GM23338 (cell line): ENCODE measurements at regions not wholly inside any gene's neighbourhood (a gene's known extent, or its start where the extent isn't known, plus 50 kb on each side); places are given as distances from the start of the nearest gene placed in this dataset.

Experiments
- ATAC-seq: fragments of 200-7000 bp; cut with Tn5 transposase; 3 replicates; pipeline ENCODE4 v1.9.1; 2020
- DNase-seq: peaks from one replicate; pipeline ENCODE4 v3.0.0-alpha.2; 2015; ENCODE audit warnings: low spot score
- H2AFZ ChIP-seq: fragments of 200-600 bp; sonication (generic); 2 replicates; pipeline ENCODE4 v1.8.0; 2016; ENCODE audit warnings: antibody characterized with exemption, mild to moderate bottlenecking, moderate library complexity
- H3F3A ChIP-seq: fragments of 200-600 bp; sonication (generic); replicated peaks from 2 replicates; pipeline ENCODE4 v1.8.0; 2017; ENCODE audit warnings: antibody characterized with exemption, mixed run types, low read depth
- H3K27ac ChIP-seq: fragments of 200-600 bp; sonication (generic); 2 replicates; pipeline ENCODE4 v1.6.1; 2016; ENCODE audit warnings: low read depth
- H3K27me3 ChIP-seq: fragments of 200-600 bp; sonication (generic); 2 replicates; pipeline ENCODE4 v1.8.0; 2016; ENCODE audit warnings: mild to moderate bottlenecking, mixed run types, moderate library complexity; ENCODE audit not compliant: insufficient read depth
- H3K36me3 ChIP-seq: fragments of 200-600 bp; sonication (generic); 2 replicates; pipeline ENCODE4 v1.8.0; 2016; ENCODE audit warnings: mild to moderate bottlenecking; ENCODE audit not compliant: insufficient read depth
- H3K4me1 ChIP-seq: fragments of 200-600 bp; sonication (generic); 2 replicates; pipeline ENCODE4 v1.8.0; 2016; ENCODE audit warnings: mild to moderate bottlenecking, moderate library complexity; ENCODE audit not compliant: insufficient read depth
- H3K4me2 ChIP-seq: fragments of 200-600 bp; sonication (generic); 2 replicates; pipeline ENCODE4 v1.7.1; 2017; ENCODE audit warnings: mixed run types
- H3K4me3 ChIP-seq: fragments of 200-600 bp; sonication (generic); 2 replicates; pipeline ENCODE4 v1.6.1; 2016; ENCODE audit warnings: mixed run types
- H3K79me2 ChIP-seq: fragments of 200-600 bp; sonication (generic); replicated peaks from 2 replicates; pipeline ENCODE4 v1.8.0; 2017; ENCODE audit warnings: mild to moderate bottlenecking; ENCODE audit not compliant: insufficient read depth
- H3K9me2 ChIP-seq: fragments of 200-600 bp; sonication (generic); 2 replicates; pipeline ENCODE4 v1.8.0; 2017; ENCODE audit not compliant: insufficient read depth
- H4K20me1 ChIP-seq: fragments of 200-600 bp; sonication (generic); replicated peaks from 2 replicates; pipeline ENCODE4 v1.8.0; 2017; ENCODE audit warnings: mild to moderate bottlenecking; ENCODE audit not compliant: insufficient read depth
- H3K27ac Mint-ChIP-seq: 2 replicates; pipeline ENCODE4 v1.8.0; 2020; ENCODE audit warnings: inconsistent platforms, mild to moderate bottlenecking, moderate library complexity, mixed read lengths
- H3K27me3 Mint-ChIP-seq: 3 replicates; pipeline ENCODE4 v1.8.0; 2022; ENCODE audit warnings: low read depth, mild to moderate bottlenecking, moderate library complexity, mixed read lengths, inconsistent platforms; ENCODE audit not compliant: insufficient read depth, poor library complexity
- H3K36me3 Mint-ChIP-seq: 3 replicates; pipeline ENCODE4 v1.8.0; 2021; ENCODE audit warnings: low read depth, mild to moderate bottlenecking, inconsistent platforms, moderate library complexity, mixed read lengths
- H3K4me1 Mint-ChIP-seq: 3 replicates; pipeline ENCODE4 v1.8.0; 2020; ENCODE audit warnings: mild to moderate bottlenecking, inconsistent platforms, mixed read lengths
- H3K4me3 Mint-ChIP-seq: 3 replicates; pipeline ENCODE4 v1.8.0; 2021; ENCODE audit warnings: moderate library complexity, mild to moderate bottlenecking, inconsistent platforms, mixed read lengths
- H3K9me3 Mint-ChIP-seq: 3 replicates; pipeline ENCODE4 v1.8.0; 2020; ENCODE audit warnings: moderate library complexity, mild to moderate bottlenecking, inconsistent platforms, mixed read lengths
- CREB1 ChIP-seq: fragments of 250-450 bp; sonication (Bioruptor Pico); IDR thresholded peaks from 2 replicates; pipeline ENCODE4 v1.5.0; 2020; ENCODE audit warnings: low read depth, mild to moderate bottlenecking, moderate library complexity
- CTCF ChIP-seq, 2 experiments: fragments of 200-600 bp in 1 of 2; sonication (generic) in 1 of 2; conservative IDR thresholded peaks; 2 replicates each; pipeline versions ENCODE4 v1.5.1 to v1.6.1; 2016 to 2017; ENCODE audit warnings: antibody characterized with exemption in 2 of 2, low read depth in 2 of 2, mild to moderate bottlenecking in 2 of 2, moderate library complexity in 1 of 2
- ETS1 ChIP-seq: IDR thresholded peaks from 2 replicates; pipeline ENCODE4 v1.6.1; 2016; ENCODE audit warnings: antibody characterized with exemption
- EZH2 ChIP-seq: fragments of 200-600 bp; sonication (generic); IDR thresholded peaks from one replicate; pipeline ENCODE4 v1.8.0; 2017; ENCODE audit warnings: antibody characterized with exemption, mild to moderate bottlenecking, low read depth; ENCODE audit not compliant: unreplicated experiment
- EZH2phosphoT487 ChIP-seq: fragments of 200-600 bp; sonication (generic); IDR thresholded peaks from one replicate; pipeline ENCODE4 v1.8.1; 2018; ENCODE audit warnings: antibody characterized with exemption; ENCODE audit not compliant: unreplicated experiment
- JUNB ChIP-seq: IDR thresholded peaks from one replicate; pipeline ENCODE4 v1.6.1; 2016; ENCODE audit warnings: antibody characterized with exemption; ENCODE audit not compliant: unreplicated experiment
- NANOG ChIP-seq: IDR thresholded peaks from 2 replicates; pipeline ENCODE4 v1.6.1; 2016; ENCODE audit warnings: antibody characterized with exemption, borderline replicate concordance
- POLR2AphosphoS5 ChIP-seq: IDR thresholded peaks from 2 replicates; pipeline ENCODE4 v1.6.1; 2016; ENCODE audit warnings: antibody characterized with exemption, low read depth
- REST ChIP-seq: IDR thresholded peaks from one replicate; pipeline ENCODE4 v1.6.1; 2018; ENCODE audit warnings: antibody characterized with exemption; ENCODE audit not compliant: unreplicated experiment
- STAT1 ChIP-seq: IDR thresholded peaks from one replicate; pipeline ENCODE4 v1.6.1; 2016; ENCODE audit warnings: antibody characterized with exemption; ENCODE audit not compliant: unreplicated experiment
- ZNF114 ChIP-seq: fragments of 250-450 bp; sonication (Bioruptor Pico); IDR thresholded peaks from 2 replicates; pipeline ENCODE4 v1.5.0; 2020; ENCODE audit warnings: mild to moderate bottlenecking, moderate library complexity
- ZNF331 ChIP-seq: fragments of 250-450 bp; sonication (Bioruptor Pico); IDR thresholded peaks from 2 replicates; pipeline ENCODE4 v1.5.0; 2020; ENCODE audit warnings: low read depth, mild to moderate bottlenecking, moderate library complexity
- ZNF462 ChIP-seq: fragments of 250-450 bp; sonication (Bioruptor Pico); IDR thresholded peaks from 2 replicates; pipeline ENCODE4 v1.5.0; 2020; ENCODE audit warnings: mild to moderate bottlenecking, moderate library complexity

GRCh38 chr18:67132919-67133318 lies 383.6 kb downstream of the DSEL start (continued):
- TF ChIP-seq ZNF114 (CRISPR knock-in tag) (no peak), POLR2AphosphoS5 (no peak), CREB1 (CRISPR knock-in tag) (no peak)

- Histone ChIP-seq H3K27ac (no peak overlapping the region), H2AFZ (no peak overlapping the region), H3K4me3 (no peak overlapping the region), H3K4me2 (no peak overlapping the region), H3K4me1 (no peaks in the 10 kb centered on the region), H3K79me2 (no peaks in the 10 kb centered on the region), H3F3A (no peaks in the 10 kb centered on the region), H3K9me2 (no peaks in the 10 kb centered on the region), H3K27me3 (no peaks in the 10 kb centered on the region), H4K20me1 (no peaks in the 10 kb centered on the region), H3K36me3 (no peaks in the 10 kb centered on the region)
- ATAC-seq (no peak), DNase-seq (no peak)
- H3K36me3 Mint-ChIP-seq = no peaks in the 10 kb centered on the region; the same call in 1 of the 3 replicates
- H3K9me3 Mint-ChIP-seq = peaks cover 14% of the 10 kb centered on the region; the same call in 2 of the 3 replicates
- peaks cover 3% of the 10 kb centered on the region for H3K27me3 Mint-ChIP-seq
- no peak for TF ChIP-seq EZH2
- TF ChIP-seq ZNF462 (CRISPR knock-in tag) = no peak
- TF ChIP-seq STAT1 = no peak
- TF ChIP-seq EZH2phosphoT487 = no peak
- no peak for TF ChIP-seq REST
- no peak for TF ChIP-seq CREB1 (CRISPR knock-in tag)
- no peak for TF ChIP-seq CTCF (conservative IDR thresholded peaks at IDR 0.05; ENCODE audit: low read depth in 2 of 2)
- no peak for TF ChIP-seq JUNB
- no peak for TF ChIP-seq NANOG
- no peak for TF ChIP-seq ZNF114 (CRISPR knock-in tag)
- TF ChIP-seq ETS1 = no peak
- no peak for TF ChIP-seq POLR2AphosphoS5
- TF ChIP-seq ZNF331 (CRISPR knock-in tag) = no peak
- no peak overlapping the region for H3K4me3 Mint-ChIP-seq
- H3K4me1 Mint-ChIP-seq = no peaks in the 10 kb centered on the region
- H3K27ac Mint-ChIP-seq = no peak overlapping the region
These were observed 385.0 kb downstream of the DSEL start for GRCh38 chr18:67131498-67131897.
